ENCODE measurements at regions not wholly inside any gene's neighbourhood (a gene's known extent, or its start where the extent isn't known, plus 50 kb on each side); places are given as distances from the start of the nearest gene placed in this dataset.

- H3K27ac ChIP-seq, result no peak overlapping the region
- H3K79me2 ChIP-seq (ENCODE audit: low read depth), result no peaks in the 10 kb centered on the region
- BruUV-seq (replicated peaks), result no TSS peak
- no peak overlapping the region for H3K4me2 ChIP-seq
- ChIA-PET POLR2A (ENCODE audit: unreplicated experiment) (no interaction called here), CTCF (no interaction called here)
- H3K36me3 ChIP-seq (ENCODE audit: low read depth), result no peaks in the 10 kb centered on the region
- no peaks in the 10 kb centered on the region for H4K20me1 ChIP-seq (ENCODE audit: insufficient read depth)
- no peaks in the 10 kb centered on the region; the same call in 1 of the 2 replicates for H3K9me2 ChIP-seq (ENCODE audit: insufficient read depth)
- no peaks in the 10 kb centered on the region for H3K4me1 ChIP-seq (replicated peaks; ENCODE audit: insufficient read depth)
- no peak for DNase-seq
- no peaks in the 10 kb centered on the region for H3K9me3 ChIP-seq (ENCODE audit: insufficient read depth, low read depth)
- peaks cover 10% of the 10 kb centered on the region for H3K27me3 ChIP-seq (ENCODE audit: insufficient read depth, low read depth)
- intact Hi-C loops (cut with micrococcal nuclease; ENCODE audit: unreplicated experiment), result no loop called here
- H3F3A ChIP-seq (ENCODE audit: insufficient read depth, low read depth), result no peaks in the 10 kb centered on the region
- H2AFZ ChIP-seq, result no peak overlapping the region
- TF ChIP-seq EZH2 (IDR thresholded peaks at IDR 0.05; ENCODE audit: low read depth), result no peak
- H3K4me3 ChIP-seq, result no peak overlapping the region
Measured at GRCh38 chr2:6083136-6083535, 391.0 kb downstream of the SOX11 start.

- ChIA-PET POLR2A (ENCODE audit: unreplicated experiment) (no interaction called here), CTCF (no interaction called here)
- H3K36me3 ChIP-seq (ENCODE audit: low read depth), result no peaks in the 10 kb centered on the region
- intact Hi-C loops (cut with micrococcal nuclease; ENCODE audit: unreplicated experiment), result no loop called here
- H3K27ac ChIP-seq, result no peak overlapping the region
- no peaks in the 10 kb centered on the region for H3K9me3 ChIP-seq (ENCODE audit: insufficient read depth, low read depth)
- H3K4me2 ChIP-seq, result no peak overlapping the region
- H2AFZ ChIP-seq, result no peak overlapping the region
- no peak overlapping the region for H3K4me3 ChIP-seq
- H4K20me1 ChIP-seq (ENCODE audit: insufficient read depth), result no peaks in the 10 kb centered on the region; the same call in 1 of the 2 replicates
- H3F3A ChIP-seq (ENCODE audit: insufficient read depth, low read depth), result no peaks in the 10 kb centered on the region
- H3K27me3 ChIP-seq (ENCODE audit: insufficient read depth, low read depth), result peaks cover 8% of the 10 kb centered on the region; the same call in 1 of the 2 replicates
- no peaks in the 10 kb centered on the region; the same call in 1 of the 2 replicates for H3K9me2 ChIP-seq (ENCODE audit: insufficient read depth)
- H3K4me1 ChIP-seq (replicated peaks; ENCODE audit: insufficient read depth), result no peaks in the 10 kb centered on the region
- H3K79me2 ChIP-seq (ENCODE audit: low read depth), result no peaks in the 10 kb centered on the region
- DNase-seq, result no peak
- TF ChIP-seq EZH2 (IDR thresholded peaks at IDR 0.05; ENCODE audit: low read depth) (no peak), CTCF (conservative IDR thresholded peaks at IDR 0.05) (no peak)
- BruUV-seq (replicated peaks), result no TSS peak
Measured at GRCh38 chr2:6089474-6089873, 397.3 kb downstream of the SOX11 start.

DNA sequence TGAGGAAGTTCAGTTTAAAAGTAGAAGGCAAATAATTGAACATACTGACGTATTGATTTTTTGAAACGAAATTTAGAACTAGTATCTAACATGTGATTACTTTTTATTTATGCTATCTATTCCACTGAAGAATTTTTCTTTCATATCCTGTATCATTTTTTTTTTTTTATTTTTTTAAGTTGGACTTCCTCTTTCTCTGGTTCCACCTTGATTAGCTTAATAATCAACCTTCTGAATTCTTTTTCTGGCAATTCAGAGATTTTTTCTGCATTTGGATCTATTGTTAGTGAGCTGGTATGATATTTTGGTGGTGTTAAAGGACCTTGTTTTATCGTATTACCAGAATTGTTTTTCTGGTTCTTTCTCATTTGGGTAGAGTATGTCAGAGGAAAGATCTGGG is 411.2 kb downstream of the SOX11 start:
- Histone ChIP-seq H3K27ac (no peak overlapping the region), H3F3A (ENCODE audit: insufficient read depth, low read depth) (no peaks in the 10 kb centered on the region), H3K4me2 (no peak overlapping the region), H3K36me3 (ENCODE audit: low read depth) (no peaks in the 10 kb centered on the region), H4K20me1 (ENCODE audit: insufficient read depth) (no peaks in the 10 kb centered on the region), H3K4me3 (no peak overlapping the region), H3K4me1 (replicated peaks; ENCODE audit: insufficient read depth) (0 out of 2 replicates have a peak, but pooled peaks cover 4% of the 10 kb centered on the region), H3K9me3 (ENCODE audit: insufficient read depth, low read depth) (no peaks in the 10 kb centered on the region), H3K27me3 (ENCODE audit: insufficient read depth, low read depth) (no peaks in the 10 kb centered on the region), H3K9me2 (ENCODE audit: insufficient read depth) (no peaks in the 10 kb centered on the region), H2AFZ (no peak overlapping the region), H3K79me2 (ENCODE audit: low read depth) (no peaks in the 10 kb centered on the region)
- TF ChIP-seq EZH2 (IDR thresholded peaks at IDR 0.05; ENCODE audit: low read depth), result no peak
- no peak for TF ChIP-seq CTCF (conservative IDR thresholded peaks at IDR 0.05)
- no TSS peak for BruUV-seq (replicated peaks)
- POLR2A ChIA-PET (ENCODE audit: unreplicated experiment), result no interaction called here
- DNase-seq, result no peak
- CTCF ChIA-PET, result no interaction called here
- intact Hi-C loops (cut with micrococcal nuclease; ENCODE audit: unreplicated experiment), result no loop called here

- 0 out of 2 replicates have a peak overlapping the region, but pooled peaks have one; percentile 19 for H2AFZ ChIP-seq
- intact Hi-C loops (cut with micrococcal nuclease; ENCODE audit: unreplicated experiment), result no loop called here
- H4K20me1 ChIP-seq (ENCODE audit: insufficient read depth), result no peaks in the 10 kb centered on the region
- H3K27me3 ChIP-seq (ENCODE audit: insufficient read depth, low read depth), result no peaks in the 10 kb centered on the region
- no peak overlapping the region for H3K27ac ChIP-seq
- no peaks in the 10 kb centered on the region for H3K79me2 ChIP-seq (ENCODE audit: low read depth)
- TF ChIP-seq CTCF (conservative IDR thresholded peaks at IDR 0.05) (no peak), EZH2 (IDR thresholded peaks at IDR 0.05; ENCODE audit: low read depth) (no peak)
- ChIA-PET CTCF (no interaction called here), POLR2A (ENCODE audit: unreplicated experiment) (no interaction called here)
- no peak overlapping the region for H3K4me3 ChIP-seq
- no TSS peak for BruUV-seq (replicated peaks)
- H3K4me2 ChIP-seq, result peak overlapping the region; percentile 36
- H3K9me3 ChIP-seq (ENCODE audit: insufficient read depth, low read depth), result no peaks in the 10 kb centered on the region
- 0 out of 2 replicates have a peak, but pooled peaks cover 4% of the 10 kb centered on the region for H3K4me1 ChIP-seq (replicated peaks; ENCODE audit: insufficient read depth)
- peak in 1 of 2 experiments; percentile 43 for DNase-seq
- H3K36me3 ChIP-seq (ENCODE audit: low read depth), result no peaks in the 10 kb centered on the region
- H3F3A ChIP-seq (ENCODE audit: insufficient read depth, low read depth), result no peaks in the 10 kb centered on the region
- H3K9me2 ChIP-seq (ENCODE audit: insufficient read depth), result no peaks in the 10 kb centered on the region
Measured at GRCh38 chr2:6103949-6104348, 411.8 kb downstream of the SOX11 start.

All from PC-9 (cell line).